WI38 (cell line): ENCODE measurements at regions not wholly inside any gene's neighbourhood (a gene's known extent, or its start where the extent isn't known, plus 50 kb on each side); places are given as distances from the start of the nearest gene placed in this dataset.

Source experiments
- H3K4me3 ChIP-seq: 2 replicates; pipeline ENCODE4 v1.5.1; 2011; ENCODE audit warnings: low read depth, mild to moderate bottlenecking, control low read depth, low read length
- TF ChIP-seq, protein P1 (sequence below): IDR thresholded peaks from 2 replicates; pipeline ENCODE4 v1.5.1; 2012; ENCODE audit warnings: low read depth, mild to moderate bottlenecking, control low read depth, low read length

DNA sequence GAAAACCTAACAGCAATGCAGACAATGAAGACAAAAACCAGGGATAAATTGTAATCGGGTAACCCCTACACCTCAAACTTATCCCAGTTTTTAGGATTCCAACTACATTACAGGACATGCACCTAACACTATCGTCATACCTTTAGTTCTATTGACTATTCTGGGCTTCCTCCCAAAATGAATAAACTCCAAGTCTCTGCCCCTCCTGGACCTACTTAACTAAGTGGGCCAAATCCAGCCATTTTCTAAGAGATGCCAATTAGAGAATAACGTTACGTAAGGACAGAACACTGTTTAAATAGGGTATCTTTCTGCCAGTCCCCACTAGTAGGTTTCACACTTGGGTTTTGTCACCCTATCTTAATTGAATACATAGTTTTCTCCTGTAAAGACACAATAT lies 253.1 kb upstream of the MKLN1 start:
- TF ChIP-seq, protein P1, sequence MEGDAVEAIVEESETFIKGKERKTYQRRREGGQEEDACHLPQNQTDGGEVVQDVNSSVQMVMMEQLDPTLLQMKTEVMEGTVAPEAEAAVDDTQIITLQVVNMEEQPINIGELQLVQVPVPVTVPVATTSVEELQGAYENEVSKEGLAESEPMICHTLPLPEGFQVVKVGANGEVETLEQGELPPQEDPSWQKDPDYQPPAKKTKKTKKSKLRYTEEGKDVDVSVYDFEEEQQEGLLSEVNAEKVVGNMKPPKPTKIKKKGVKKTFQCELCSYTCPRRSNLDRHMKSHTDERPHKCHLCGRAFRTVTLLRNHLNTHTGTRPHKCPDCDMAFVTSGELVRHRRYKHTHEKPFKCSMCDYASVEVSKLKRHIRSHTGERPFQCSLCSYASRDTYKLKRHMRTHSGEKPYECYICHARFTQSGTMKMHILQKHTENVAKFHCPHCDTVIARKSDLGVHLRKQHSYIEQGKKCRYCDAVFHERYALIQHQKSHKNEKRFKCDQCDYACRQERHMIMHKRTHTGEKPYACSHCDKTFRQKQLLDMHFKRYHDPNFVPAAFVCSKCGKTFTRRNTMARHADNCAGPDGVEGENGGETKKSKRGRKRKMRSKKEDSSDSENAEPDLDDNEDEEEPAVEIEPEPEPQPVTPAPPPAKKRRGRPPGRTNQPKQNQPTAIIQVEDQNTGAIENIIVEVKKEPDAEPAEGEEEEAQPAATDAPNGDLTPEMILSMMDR = no peak

DNA sequence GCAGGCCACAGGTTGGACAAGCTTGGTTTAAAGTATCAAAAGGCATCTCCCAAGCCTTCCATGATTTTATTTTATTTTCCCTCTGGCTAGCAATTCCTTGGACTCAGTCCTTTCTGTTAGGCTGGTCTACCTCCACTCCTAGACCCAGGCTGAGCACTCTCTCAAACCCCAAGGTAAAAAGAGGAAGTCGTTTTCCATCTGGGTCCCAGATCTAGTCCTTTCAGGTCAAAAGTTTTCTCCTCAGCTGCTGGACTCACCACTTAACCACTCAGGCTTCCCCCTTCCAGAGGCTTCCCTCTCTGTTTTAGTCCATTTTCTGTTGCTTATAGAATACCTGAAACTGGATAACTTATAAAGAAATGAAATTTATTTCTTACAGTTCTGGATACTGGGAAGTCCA lies 252.3 kb upstream of the MKLN1 start:
- TF ChIP-seq, protein P1 = no peak
- no peak overlapping the region for H3K4me3 ChIP-seq

More for the DNA sequence above, 253.1 kb upstream of the MKLN1 start:
- H3K4me3 ChIP-seq = no peak overlapping the region

DNA sequence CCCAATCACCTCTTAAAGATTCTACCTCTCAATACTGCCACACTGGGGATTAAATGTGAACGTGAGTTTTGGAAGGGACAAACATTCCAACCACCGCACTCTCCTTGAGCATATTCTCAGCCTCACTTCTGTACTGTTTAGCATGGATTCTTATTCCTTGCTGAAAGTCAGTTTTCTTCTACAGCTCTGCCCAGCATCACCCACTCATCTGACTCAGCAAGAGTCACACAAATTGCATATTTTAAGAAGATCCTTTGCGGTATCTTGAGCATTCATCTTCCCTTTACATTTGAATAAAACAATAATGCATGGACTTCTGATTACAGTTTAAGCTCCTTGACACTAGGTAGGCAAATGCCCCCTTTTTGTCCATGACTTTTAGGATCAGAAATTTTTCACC lies 251.6 kb upstream of the MKLN1 start:
- TF ChIP-seq, protein P1 = no peak
- H3K4me3 ChIP-seq = no peak overlapping the region

DNA sequence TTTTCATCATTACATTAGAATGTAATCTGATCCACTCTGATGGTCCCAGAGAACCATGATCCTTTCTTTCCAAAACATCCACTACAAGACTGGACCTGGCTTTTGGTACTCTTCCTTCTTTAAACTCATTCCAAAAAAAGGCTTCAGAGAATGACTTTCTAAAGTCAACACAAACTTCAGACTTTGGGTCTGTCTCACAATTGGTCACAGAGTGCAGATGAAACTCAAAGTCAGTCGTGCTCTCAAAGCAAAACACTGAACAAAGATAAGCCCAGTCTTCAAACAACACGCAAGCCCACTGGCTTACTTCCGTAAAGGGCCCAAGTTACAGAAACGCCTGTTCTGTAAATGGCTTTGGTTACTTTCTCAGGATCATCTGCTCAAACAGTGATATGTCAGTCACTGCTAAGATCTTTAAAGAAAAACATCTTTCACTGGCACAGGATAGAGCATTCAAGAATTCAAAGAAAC lies 250.9 kb upstream of the MKLN1 start:
- no peak overlapping the region for H3K4me3 ChIP-seq
- TF ChIP-seq, protein P1 = no peak

DNA sequence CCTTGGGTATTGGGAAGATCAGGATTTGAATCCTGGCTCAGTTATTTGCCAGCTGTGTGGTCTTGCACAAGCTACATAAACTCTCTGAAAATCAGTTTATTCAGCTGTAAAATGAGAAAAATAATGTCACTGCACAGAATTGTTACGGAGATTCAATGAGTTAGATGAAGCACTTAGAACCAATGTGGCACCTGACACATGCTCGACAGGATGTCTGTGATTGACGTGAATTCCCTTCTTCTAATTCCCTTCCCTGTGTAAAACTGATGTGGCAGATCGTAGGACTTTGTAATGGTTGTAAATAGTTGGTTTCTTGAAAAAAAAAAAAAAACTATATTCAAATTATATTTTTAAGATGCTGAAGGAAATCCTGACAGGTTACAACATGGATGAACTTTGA lies 249.9 kb upstream of the MKLN1 start:
- TF ChIP-seq, protein P1 = no peak
- no peak overlapping the region for H3K4me3 ChIP-seq

DNA sequence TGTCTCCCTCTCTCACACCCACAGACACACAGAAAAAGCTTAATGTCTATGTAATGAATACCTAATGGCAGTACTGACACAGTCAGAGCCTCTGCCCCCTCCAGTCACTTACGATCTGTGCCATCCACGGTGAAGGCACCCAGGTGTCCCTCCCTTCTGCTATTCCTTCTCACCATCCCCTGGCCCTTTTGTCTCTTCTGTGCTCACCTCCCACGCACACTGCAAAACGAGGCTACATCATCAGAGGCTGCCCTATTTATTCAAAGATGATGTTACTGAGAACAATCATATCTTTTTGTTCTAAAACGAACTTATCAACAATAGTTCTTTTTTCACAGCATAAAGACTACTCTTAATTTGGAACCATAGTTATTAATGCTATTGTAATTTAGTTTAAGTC lies 246.9 kb upstream of the MKLN1 start:
- TF ChIP-seq, protein P1 = no peak
- no peak overlapping the region for H3K4me3 ChIP-seq

DNA sequence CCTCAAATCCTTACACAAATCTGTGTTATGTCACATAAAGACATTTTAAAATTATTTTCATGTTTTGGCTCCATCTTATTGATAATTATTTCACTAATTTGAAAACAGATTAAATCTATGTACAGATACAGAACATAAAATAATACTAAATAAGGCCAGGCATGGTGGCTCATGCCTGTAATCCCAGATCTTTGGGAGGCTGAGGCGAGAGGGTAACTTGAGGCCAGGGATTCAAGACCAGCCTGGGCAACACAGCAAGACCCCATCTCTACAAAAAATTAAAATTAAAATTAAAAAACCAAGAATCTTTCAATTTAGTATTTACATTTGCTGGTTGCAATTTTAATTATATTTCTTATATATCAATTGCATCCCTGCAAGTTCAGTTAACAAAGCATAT lies 246.4 kb upstream of the MKLN1 start:
- H3K4me3 ChIP-seq = no peak overlapping the region
- TF ChIP-seq, protein P1 = no peak
